ENCODE measurements at regions not wholly inside any gene's neighbourhood (a gene's known extent, or its start where the extent isn't known, plus 50 kb on each side); places are given as distances from the start of the nearest gene placed in this dataset.

DNA sequence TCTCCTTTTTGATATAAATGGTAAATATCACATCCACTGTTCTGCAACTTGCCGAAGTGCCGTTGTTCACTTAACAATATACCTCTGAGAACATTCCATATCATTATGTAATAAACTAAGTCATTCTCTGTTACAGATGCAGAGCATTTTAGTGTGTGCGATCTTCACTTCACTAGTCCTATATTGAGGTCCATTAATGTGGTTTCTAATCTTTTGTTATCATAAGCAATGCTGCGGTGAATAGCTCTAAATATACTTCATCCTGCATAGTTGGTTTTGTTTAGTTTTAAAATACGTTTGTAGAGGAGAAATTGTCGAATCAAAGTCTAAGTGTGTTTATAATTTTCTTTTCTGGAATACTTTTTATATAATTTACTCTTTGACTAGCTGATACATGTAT lies 280.3 kb upstream of the TRIB2 start:
- peaks cover 18% of the 10 kb centered on the region for H3K4me1 ChIP-seq (ENCODE audit: insufficient read depth, low read length)
- no peaks in the 10 kb centered on the region for H4K20me1 ChIP-seq (ENCODE audit: insufficient read depth, low read length)
- no peaks in the 10 kb centered on the region for H3K79me2 ChIP-seq (ENCODE audit: insufficient read depth, low read length)
- TF ChIP-seq, protein P1, sequence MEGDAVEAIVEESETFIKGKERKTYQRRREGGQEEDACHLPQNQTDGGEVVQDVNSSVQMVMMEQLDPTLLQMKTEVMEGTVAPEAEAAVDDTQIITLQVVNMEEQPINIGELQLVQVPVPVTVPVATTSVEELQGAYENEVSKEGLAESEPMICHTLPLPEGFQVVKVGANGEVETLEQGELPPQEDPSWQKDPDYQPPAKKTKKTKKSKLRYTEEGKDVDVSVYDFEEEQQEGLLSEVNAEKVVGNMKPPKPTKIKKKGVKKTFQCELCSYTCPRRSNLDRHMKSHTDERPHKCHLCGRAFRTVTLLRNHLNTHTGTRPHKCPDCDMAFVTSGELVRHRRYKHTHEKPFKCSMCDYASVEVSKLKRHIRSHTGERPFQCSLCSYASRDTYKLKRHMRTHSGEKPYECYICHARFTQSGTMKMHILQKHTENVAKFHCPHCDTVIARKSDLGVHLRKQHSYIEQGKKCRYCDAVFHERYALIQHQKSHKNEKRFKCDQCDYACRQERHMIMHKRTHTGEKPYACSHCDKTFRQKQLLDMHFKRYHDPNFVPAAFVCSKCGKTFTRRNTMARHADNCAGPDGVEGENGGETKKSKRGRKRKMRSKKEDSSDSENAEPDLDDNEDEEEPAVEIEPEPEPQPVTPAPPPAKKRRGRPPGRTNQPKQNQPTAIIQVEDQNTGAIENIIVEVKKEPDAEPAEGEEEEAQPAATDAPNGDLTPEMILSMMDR (IDR thresholded peaks at IDR 0.05; ENCODE audit: extremely low read depth, low read depth, low read length), result no peak
- no peak overlapping the region for H3K4me3 ChIP-seq (ENCODE audit: insufficient read depth, low read length)
- H2AFZ ChIP-seq (ENCODE audit: low read length), result no peak overlapping the region
- no peak overlapping the region for H3K27ac ChIP-seq (ENCODE audit: low read depth, low read length)
- no peak overlapping the region for H3K4me2 ChIP-seq (ENCODE audit: insufficient read depth, low read length)
- H3K36me3 ChIP-seq (ENCODE audit: insufficient read depth, low read length), result no peaks in the 10 kb centered on the region
- no peak for DNase-seq (ENCODE audit: insufficient read length, low spot score, missing footprints)
- no peaks in the 10 kb centered on the region for H3K9me3 ChIP-seq (ENCODE audit: low read depth, low read length)
- no peaks in the 10 kb centered on the region for H3K27me3 ChIP-seq (ENCODE audit: insufficient read depth, low read length)

DNA sequence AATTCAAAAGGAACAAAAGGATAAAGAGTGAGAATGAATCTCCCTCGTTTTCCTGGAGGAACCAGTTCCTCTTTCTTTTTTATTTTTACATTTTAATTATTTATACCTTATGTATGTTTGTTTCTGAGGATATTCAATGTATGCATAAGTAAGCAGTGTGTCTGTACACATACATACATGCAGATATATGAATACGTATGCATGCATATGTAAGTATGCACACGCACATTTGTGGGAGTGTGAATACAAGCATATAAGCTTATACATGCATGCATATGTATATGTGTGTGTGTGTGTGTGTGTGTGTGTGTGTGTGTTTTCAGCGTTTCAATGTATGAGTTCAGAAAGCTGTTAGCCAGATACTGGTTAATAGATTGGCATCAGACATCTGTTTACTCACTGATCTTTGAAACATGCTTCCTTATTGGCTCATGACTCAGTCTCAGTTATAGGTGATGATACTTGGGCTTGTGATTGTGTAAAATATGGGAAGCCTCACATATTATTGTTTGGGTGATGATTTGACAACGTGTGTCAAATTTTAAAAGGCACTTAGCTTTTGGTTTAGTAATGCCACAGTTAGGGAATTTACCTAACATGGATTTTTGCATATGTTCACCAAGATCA lies 279.7 kb upstream of the TRIB2 start:
- TF ChIP-seq, protein P1 (IDR thresholded peaks at IDR 0.05; ENCODE audit: extremely low read depth, low read depth, low read length), result no peak
- Histone ChIP-seq H2AFZ (ENCODE audit: low read length) (no peak overlapping the region), H3K27me3 (ENCODE audit: insufficient read depth, low read length) (no peaks in the 10 kb centered on the region), H3K9me3 (ENCODE audit: low read depth, low read length) (no peaks in the 10 kb centered on the region), H3K4me3 (ENCODE audit: insufficient read depth, low read length) (no peak overlapping the region), H4K20me1 (ENCODE audit: insufficient read depth, low read length) (no peaks in the 10 kb centered on the region), H3K79me2 (ENCODE audit: insufficient read depth, low read length) (no peaks in the 10 kb centered on the region), H3K27ac (ENCODE audit: low read depth, low read length) (no peak overlapping the region), H3K36me3 (ENCODE audit: insufficient read depth, low read length) (no peaks in the 10 kb centered on the region), H3K4me2 (ENCODE audit: insufficient read depth, low read length) (no peak overlapping the region), H3K4me1 (ENCODE audit: insufficient read depth, low read length) (peaks cover 21% of the 10 kb centered on the region)
- DNase-seq (ENCODE audit: insufficient read length, low spot score, missing footprints), result no peak

DNA sequence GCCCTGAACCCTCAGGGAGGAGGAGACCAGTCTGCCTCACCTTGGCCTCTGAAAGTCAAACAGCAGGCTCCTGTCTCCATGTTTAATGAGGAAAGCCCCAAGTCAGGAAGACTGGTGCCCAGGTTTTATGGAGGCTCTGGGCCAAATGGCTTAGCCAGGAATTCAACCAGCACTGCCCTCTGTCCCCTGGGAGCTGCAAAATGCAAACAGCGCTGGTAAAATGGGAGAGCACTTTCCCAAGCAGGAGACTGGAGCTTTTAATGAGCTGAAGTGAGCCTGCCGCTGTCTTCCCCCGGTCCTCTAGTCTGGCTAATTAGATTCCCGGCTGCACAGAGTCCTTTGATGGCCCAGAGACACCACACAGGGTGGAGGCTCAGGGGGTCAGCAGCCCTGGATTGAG lies 276.0 kb upstream of the TRIB2 start:
- no peaks in the 10 kb centered on the region for H3K79me2 ChIP-seq (ENCODE audit: insufficient read depth, low read length)
- no peaks in the 10 kb centered on the region for H3K27me3 ChIP-seq (ENCODE audit: insufficient read depth, low read length)
- peak overlapping the region; percentile 23 for H2AFZ ChIP-seq (ENCODE audit: low read length)
- no peak for DNase-seq (ENCODE audit: insufficient read length, low spot score, missing footprints)
- no peak overlapping the region for H3K4me3 ChIP-seq (ENCODE audit: insufficient read depth, low read length)
- no peaks in the 10 kb centered on the region for H4K20me1 ChIP-seq (ENCODE audit: insufficient read depth, low read length)
- TF ChIP-seq, protein P1 (IDR thresholded peaks at IDR 0.05; ENCODE audit: extremely low read depth, low read depth, low read length), result no peak
- H3K9me3 ChIP-seq (ENCODE audit: low read depth, low read length), result no peaks in the 10 kb centered on the region
- no peak overlapping the region for H3K27ac ChIP-seq (ENCODE audit: low read depth, low read length)
- no peaks in the 10 kb centered on the region for H3K36me3 ChIP-seq (ENCODE audit: insufficient read depth, low read length)
- H3K4me2 ChIP-seq (ENCODE audit: insufficient read depth, low read length), result no peak overlapping the region
- H3K4me1 ChIP-seq (ENCODE audit: insufficient read depth, low read length), result peaks cover 18% of the 10 kb centered on the region

DNA sequence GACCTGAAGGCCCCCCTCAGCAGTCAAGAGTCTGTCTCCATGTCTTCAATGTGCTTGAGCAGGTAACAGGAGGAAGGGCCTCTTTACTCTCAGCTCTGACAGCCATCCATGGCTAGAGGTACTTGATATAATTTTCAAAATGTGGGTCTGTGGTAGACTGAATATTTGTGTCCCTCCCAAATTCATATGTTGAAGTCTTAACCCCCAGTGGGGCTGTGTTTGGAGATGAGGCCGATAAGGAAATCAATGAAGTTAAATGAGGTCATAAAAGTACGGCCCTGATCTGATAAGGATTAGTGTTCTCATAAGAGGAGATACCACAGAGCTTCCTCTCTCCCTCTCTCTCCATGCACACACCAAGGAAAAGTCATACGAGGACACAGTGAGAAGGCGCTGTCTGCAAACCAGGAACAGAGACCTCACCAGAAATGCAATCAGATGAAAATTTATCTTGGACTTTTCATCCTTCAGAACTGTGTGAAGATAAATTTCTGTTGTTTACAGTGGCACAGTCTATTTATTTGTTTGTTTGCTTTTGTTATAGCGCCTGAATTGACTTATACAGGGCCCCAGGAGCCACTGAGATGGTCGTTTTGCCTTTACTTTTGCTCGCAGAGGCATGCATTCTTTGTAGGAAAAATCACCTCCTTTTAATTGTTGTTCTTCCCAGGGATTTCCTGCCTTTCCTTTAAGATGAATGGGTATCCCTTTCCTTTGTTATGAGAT lies 274.8 kb upstream of the TRIB2 start:
- Histone ChIP-seq H3K9me3 (ENCODE audit: low read depth, low read length) (no peaks in the 10 kb centered on the region), H4K20me1 (ENCODE audit: insufficient read depth, low read length) (no peaks in the 10 kb centered on the region), H3K4me1 (ENCODE audit: insufficient read depth, low read length) (peaks cover 18% of the 10 kb centered on the region), H3K27ac (ENCODE audit: low read depth, low read length) (peak overlapping the region; percentile 65), H2AFZ (ENCODE audit: low read length) (no peak overlapping the region), H3K4me3 (ENCODE audit: insufficient read depth, low read length) (no peak overlapping the region), H3K27me3 (ENCODE audit: insufficient read depth, low read length) (no peaks in the 10 kb centered on the region), H3K79me2 (ENCODE audit: insufficient read depth, low read length) (no peaks in the 10 kb centered on the region), H3K36me3 (ENCODE audit: insufficient read depth, low read length) (no peaks in the 10 kb centered on the region), H3K4me2 (ENCODE audit: insufficient read depth, low read length) (no peak overlapping the region)
- TF ChIP-seq, protein P1 (IDR thresholded peaks at IDR 0.05; ENCODE audit: extremely low read depth, low read depth, low read length), result no peak
- no peak for DNase-seq (ENCODE audit: insufficient read length, low spot score, missing footprints)
